Upper lobe of left lung (tissue), 6 donors: ENCODE measurements at regions not wholly inside any gene's neighbourhood (a gene's known extent, or its start where the extent isn't known, plus 50 kb on each side); places are given as distances from the start of the nearest gene placed in this dataset.

Experiments
- ATAC-seq, 2 donors: fragments of 200-7000 bp; cut with Tn5 transposase; one replicate each; pipeline ENCODE4 v1.9.1; 2022; ENCODE audit warnings: mild to moderate bottlenecking in 2 of 2, moderate library complexity in 2 of 2; ENCODE audit not compliant: low FRiP score in 2 of 2
- DNase-seq, 2 donors: peaks; one replicate each; pipeline ENCODE4 v3.0.0-alpha.2; 2019 to 2020
- H3K27ac ChIP-seq, 4 donors: fragments of 200-600 bp; sonication (generic); one replicate each; pipeline ENCODE4 v1.5.1; 2016 to 2019
- H3K27me3 ChIP-seq, 4 donors: fragments of 200-600 bp; sonication (generic); one replicate each; pipeline ENCODE4 v1.5.1; 2017 to 2019
- H3K36me3 ChIP-seq, 4 donors: fragments of 200-600 bp; sonication (generic); one replicate each; pipeline ENCODE4 v1.5.1; 2016 to 2019
- H3K4me1 ChIP-seq, 4 donors: fragments of 200-600 bp; sonication (generic); one replicate each; pipeline ENCODE4 v1.5.1; 2018 to 2019
- H3K4me3 ChIP-seq, 4 donors: fragments of 200-600 bp; sonication (generic); one replicate each; pipeline ENCODE4 v1.5.1; 2017 to 2019; ENCODE audit warnings: mild to moderate bottlenecking in 2 of 4, moderate library complexity in 1 of 4
- H3K9me3 ChIP-seq, 4 donors: fragments of 200-600 bp; sonication (generic); one replicate each; pipeline ENCODE4 v1.5.1; 2018 to 2019
- CTCF ChIP-seq, 6 experiments: fragments of 450-650 bp in 4 of 6; fragments of 200-600 bp in 2 of 6; sonication (generic) in 2 of 6; IDR thresholded peaks; one replicate each; pipeline ENCODE4 v1.5.1; 2016 to 2019; ENCODE audit warnings: antibody characterized with exemption in 6 of 6
- EP300 ChIP-seq, 4 donors: sonication (generic); formaldehyde crosslinking; IDR thresholded peaks; one replicate each; pipeline ENCODE4 v1.5.1; 2017; ENCODE audit warnings: antibody characterized with exemption in 4 of 4, control low read depth in 2 of 4
- POLR2A ChIP-seq, 4 donors: fragments of 450-650 bp; IDR thresholded peaks; one replicate each; pipeline ENCODE4 v1.5.1; 2016 to 2017; ENCODE audit warnings: antibody characterized with exemption in 4 of 4, mild to moderate bottlenecking in 2 of 4
- POLR2AphosphoS5 ChIP-seq, 2 donors: sonication (generic); formaldehyde crosslinking; IDR thresholded peaks; one replicate each; pipeline ENCODE4 v1.5.1; 2017; ENCODE audit warnings: antibody characterized with exemption in 2 of 2
- WGBS, 2 donors: methylation state at CpG; one replicate each; pipeline ENCODE4 v1.1.5; 2017 to 2018; 5-methylcytosine and 5-hydroxymethylcytosine counted together
- donor health status: DM: no; HTN: no; CAD: no; lungs with moderate emphysema.
- donor health status: DM: no; HTN: yes; CAD: no; lungs with severe emphysema.

- H3K9me3 ChIP-seq, result no peaks in the 10 kb centered on the region
- no peak for DNase-seq
- no peaks in the 10 kb centered on the region for H3K36me3 ChIP-seq
- no peaks in the 10 kb centered on the region for H3K27me3 ChIP-seq
- TF ChIP-seq POLR2AphosphoS5 (IDR thresholded peaks at IDR 0.05) (no peak), CTCF (IDR thresholded peaks at IDR 0.05) (no peak), EP300 (IDR thresholded peaks at IDR 0.05) (no peak), POLR2A (IDR thresholded peaks at IDR 0.05) (no peak)
- H3K4me1 ChIP-seq, result peaks cover 0 to 3% (median 2%) of the 10 kb centered on the region in 4 donors
- 45 to 53% methylated on average over 8 of the region's 8 CpGs for WGBS, 2 donors
- H3K27ac ChIP-seq, result no peak overlapping the region
- ATAC-seq, result no peak
- no peak overlapping the region for H3K4me3 ChIP-seq
Observed at GRCh38 chr5:175021841-175022625, 297.7 kb downstream of the MSX2 start.

- 56 to 76% methylated on average over 2 of the region's 2 CpGs for WGBS, 2 donors
- no peak for DNase-seq
- H3K36me3 ChIP-seq, result no peaks in the 10 kb centered on the region
- H3K27ac ChIP-seq, result no peak overlapping the region
- H3K9me3 ChIP-seq, result no peaks in the 10 kb centered on the region
- H3K4me1 ChIP-seq, result peaks cover 0 to 3% (median 2%) of the 10 kb centered on the region in 4 donors
- no peak for ATAC-seq
- no peak overlapping the region for H3K4me3 ChIP-seq
- TF ChIP-seq CTCF (IDR thresholded peaks at IDR 0.05) (no peak), EP300 (IDR thresholded peaks at IDR 0.05) (no peak), POLR2A (IDR thresholded peaks at IDR 0.05) (no peak), POLR2AphosphoS5 (IDR thresholded peaks at IDR 0.05) (no peak)
- H3K27me3 ChIP-seq, result no peaks in the 10 kb centered on the region
Observed at GRCh38 chr5:175021321-175021720, 296.9 kb downstream of the MSX2 start.

- Histone ChIP-seq H3K27me3 (no peaks in the 10 kb centered on the region), H3K9me3 (no peaks in the 10 kb centered on the region), H3K4me3 (no peak overlapping the region), H3K4me1 (no peaks in the 10 kb centered on the region), H3K27ac (no peak overlapping the region), H3K36me3 (no peaks in the 10 kb centered on the region)
- ATAC-seq, result no peak
- 42 to 55% methylated on average over 5 of the region's 5 CpGs for WGBS, 2 donors
- no peak for TF ChIP-seq POLR2A (IDR thresholded peaks at IDR 0.05)
- TF ChIP-seq EP300 (IDR thresholded peaks at IDR 0.05), result no peak
- no peak for TF ChIP-seq CTCF (IDR thresholded peaks at IDR 0.05)
- TF ChIP-seq POLR2AphosphoS5 (IDR thresholded peaks at IDR 0.05), result no peak
- no peak for DNase-seq
Observed at GRCh38 chr5:175015028-175015685, 290.8 kb downstream of the MSX2 start.

GRCh38 chr5:175013251-175013650 is 288.9 kb downstream of the MSX2 start:
- 60 to 61% methylated on average over 3 to 4 of the region's 4 CpGs for WGBS, 2 donors
- no peaks in the 10 kb centered on the region for H3K4me1 ChIP-seq

More at GRCh38 chr5:175013251-175013650, 288.9 kb downstream of the MSX2 start:
- TF ChIP-seq POLR2A (IDR thresholded peaks at IDR 0.05) (no peak), CTCF (IDR thresholded peaks at IDR 0.05) (no peak), POLR2AphosphoS5 (IDR thresholded peaks at IDR 0.05) (no peak), EP300 (IDR thresholded peaks at IDR 0.05) (no peak)
- H3K27ac ChIP-seq, result no peak overlapping the region
- no peaks in the 10 kb centered on the region for H3K27me3 ChIP-seq
- DNase-seq, result no peak
- no peaks in the 10 kb centered on the region for H3K36me3 ChIP-seq
- H3K4me3 ChIP-seq, result no peak overlapping the region
- no peaks in the 10 kb centered on the region for H3K9me3 ChIP-seq
- no peak for ATAC-seq
